ENCODE measurements at regions not wholly inside any gene's neighbourhood (a gene's known extent, or its start where the extent isn't known, plus 50 kb on each side); places are given as distances from the start of the nearest gene placed in this dataset.

DNA sequence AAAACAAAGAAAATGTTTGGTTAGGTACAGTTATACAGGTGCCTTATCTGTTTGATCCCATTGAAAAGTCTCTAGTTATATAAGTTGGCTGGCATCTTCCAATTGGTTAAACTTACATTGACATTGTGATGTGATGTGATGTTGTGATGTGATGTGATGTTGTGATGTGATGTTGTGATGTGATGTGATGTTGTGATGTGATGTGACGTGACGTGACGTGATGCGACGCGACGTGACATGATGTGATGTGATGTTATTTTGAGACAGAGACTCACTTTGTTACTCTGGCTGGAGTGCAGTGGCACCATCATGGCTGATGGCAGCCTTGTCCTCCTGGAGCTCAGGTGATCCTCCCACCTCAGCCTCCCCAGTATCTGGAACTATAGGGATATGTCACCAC is 507.6 kb downstream of the HAO1 start:
- DNase-seq = no peak

DNA sequence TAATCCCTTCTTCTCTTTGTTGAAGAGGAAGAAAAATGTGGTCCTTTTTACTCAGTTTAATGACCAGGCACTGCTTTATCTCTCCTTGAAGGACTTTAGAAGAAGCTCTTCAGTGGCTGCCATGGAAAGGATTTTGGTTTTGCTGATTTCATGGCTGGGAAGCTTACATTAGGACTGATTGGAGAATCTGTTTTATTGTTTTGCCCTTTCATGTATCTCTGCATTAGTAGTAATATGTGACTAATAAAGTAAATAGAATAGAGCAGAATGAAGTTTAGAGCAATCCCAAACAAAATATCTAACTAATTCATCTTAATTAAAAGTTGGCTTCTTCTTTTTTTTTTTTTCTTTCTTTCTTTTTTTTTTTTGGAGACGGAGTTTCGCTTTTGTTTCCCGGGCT is 502.9 kb downstream of the HAO1 start:
- no peak for DNase-seq

DNA sequence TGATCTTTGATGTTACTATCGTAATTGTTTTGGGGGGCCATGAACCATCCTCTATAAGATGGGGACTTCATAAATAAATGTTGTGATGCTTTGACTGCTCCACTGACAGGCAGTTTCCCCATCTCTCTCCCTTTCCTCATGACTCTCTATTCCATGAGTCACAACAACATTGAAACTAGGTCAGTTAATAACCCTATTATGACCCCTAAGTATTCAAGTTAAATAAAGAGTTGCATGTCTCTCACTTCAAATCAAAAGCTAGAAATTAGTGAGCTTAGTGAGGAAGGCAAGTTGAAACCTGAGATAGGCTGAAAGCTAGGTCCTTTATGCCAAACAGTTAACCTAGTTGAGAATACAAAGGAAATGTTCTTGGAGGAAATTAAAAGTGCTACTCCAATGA is 491.0 kb downstream of the HAO1 start:
- no peak for DNase-seq

DNA sequence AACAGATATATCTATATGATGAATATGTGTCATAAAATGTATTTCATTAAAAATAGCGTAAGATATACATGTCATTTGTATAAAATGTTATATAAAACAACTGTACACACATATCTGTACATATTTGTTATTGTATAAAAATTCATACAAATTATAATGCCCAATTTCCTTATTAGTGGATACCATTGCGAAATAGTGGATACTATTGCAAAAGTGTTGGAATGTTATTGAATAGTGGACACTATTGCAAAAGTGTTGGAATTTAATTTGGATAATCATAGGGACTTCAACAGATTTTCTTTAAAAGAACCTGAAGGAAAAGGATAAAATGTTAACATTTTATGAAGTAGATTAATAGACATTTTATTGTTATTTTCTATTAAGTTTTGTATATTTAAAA is 487.4 kb downstream of the HAO1 start:
- no peak for DNase-seq

DNA sequence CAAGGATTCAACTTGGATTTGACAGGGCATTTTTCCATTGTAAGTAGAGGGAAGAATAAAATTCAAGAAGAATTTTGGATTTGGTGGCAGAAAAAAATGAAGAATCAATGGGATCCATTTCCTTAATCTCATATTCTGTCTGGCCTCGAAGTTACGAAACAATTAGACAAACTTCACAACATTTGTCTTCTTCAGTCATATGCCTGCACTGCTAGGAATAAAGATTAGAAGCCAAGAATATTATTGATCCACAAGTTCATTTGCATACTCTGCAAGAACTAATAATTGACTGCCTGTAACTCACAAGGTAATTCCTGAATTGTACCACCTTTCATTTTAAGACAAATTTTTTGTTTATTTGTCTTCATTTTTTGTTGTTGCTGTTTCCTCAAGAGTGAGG is 486.2 kb downstream of the HAO1 start:
- no peak for DNase-seq

DNA sequence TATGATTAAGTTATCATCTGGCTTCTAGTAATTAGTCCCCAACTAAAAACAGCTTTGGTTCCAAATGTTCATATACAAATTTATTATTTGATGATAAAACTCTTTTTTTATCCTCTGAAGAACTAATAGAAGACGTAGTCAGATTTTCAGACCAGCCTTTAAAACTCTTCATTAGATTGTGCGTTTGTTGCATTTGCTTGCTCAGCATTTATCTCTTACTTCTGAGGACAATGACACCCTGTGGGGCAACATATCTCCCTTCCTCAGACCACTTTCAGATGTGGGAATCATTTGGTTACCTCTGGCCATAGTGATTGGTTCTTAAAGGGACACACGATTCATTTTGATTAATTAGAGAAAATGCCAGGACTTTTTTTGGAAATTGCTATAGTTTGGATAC is 481.8 kb downstream of the HAO1 start:
- no peak for DNase-seq

DNA sequence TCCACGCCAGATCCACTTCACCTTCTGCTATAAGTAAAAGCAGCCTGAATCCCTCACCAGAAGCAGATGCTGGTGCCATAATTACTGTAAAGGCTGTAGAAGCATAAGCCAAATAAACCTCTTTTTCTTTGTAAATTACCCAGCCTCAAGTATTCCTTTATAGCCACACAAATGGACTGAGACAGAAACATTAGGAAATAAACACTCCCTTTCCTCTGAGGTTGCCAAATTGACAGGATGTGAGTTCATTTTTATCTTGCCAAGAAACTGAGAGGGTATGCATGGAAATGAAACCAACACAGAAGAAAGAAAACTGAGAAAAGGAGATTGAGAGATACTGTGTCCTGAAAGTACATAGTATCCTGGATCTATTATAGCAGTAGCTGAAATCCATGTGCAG is 481.2 kb downstream of the HAO1 start:
- DNase-seq = no peak

DNA sequence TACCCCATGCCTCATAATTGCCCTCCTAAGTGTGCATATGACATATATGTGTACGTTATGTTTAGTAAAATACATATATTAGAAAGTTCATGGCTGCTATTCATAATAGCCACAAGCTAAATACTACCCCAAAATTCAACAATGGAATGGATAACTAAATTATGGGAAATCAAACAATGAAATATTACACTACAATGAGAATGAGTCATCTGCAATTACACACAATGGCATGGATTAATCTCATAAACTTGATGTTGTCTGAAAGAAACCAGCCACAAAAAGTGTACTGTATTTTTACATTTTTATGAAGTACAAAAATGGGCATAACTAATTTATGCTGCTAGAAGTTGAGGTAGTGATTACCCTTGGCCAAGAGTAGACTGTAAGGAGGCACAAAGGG is 477.0 kb downstream of the HAO1 start:
- DNase-seq = no peak

DNA sequence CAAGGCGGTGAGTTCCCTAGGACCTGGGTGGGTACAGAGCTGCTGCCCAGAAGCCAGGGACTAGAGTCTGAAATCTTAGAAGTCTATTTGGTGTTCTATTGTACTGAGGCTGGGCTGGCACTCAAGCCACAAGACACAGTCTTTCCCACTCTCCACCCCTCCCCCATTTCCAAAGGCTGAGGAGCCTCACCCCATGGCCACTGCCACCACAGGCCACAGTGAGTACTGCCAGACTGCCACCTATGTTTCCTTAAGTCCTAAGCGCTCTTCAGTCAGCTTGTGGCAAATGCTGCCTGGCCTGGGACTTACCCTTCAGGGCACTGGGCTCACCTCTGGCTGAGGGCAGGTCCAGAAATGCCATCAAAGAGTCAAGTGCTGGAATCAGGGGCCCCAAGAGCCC is 469.3 kb downstream of the HAO1 start:
- DNase-seq = no peak

DNA sequence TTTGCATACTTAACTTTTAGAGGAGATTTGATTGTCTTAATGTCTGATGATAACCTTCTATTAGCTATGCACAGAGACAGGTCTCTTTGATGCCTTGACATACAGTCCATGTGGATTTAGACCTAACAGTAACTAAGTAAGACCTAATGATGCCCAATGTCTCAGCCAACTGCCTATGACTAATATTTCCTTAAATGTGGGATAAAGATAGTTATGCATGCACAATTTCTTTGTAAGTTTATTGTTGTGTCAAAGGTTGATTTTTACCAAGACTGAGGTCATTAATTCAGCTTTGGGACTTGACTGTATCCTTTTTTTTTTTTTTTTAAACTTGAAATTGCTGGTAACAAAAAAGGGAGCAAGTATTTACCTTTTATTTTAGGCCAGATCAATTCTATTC is 450.0 kb downstream of the HAO1 start:
- no peak for DNase-seq

DNA sequence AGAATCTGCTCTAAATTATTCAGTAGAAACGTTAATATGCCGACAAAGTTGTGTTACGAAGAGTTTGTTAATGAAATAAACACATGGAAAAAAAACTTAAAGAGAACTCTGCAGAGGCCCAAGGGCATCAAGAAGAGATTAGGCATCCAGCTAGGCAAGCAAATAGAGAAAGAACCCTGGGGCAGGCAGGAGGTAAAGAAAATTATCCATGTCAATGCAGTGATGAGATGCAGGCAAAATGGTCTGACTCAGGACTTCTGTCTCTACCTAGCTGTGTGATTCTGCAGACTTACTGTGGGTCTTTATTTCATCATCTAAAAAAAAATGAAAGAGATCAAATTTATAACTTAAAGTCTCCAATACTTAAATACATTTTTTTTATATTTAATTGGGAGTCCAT is 448.0 kb downstream of the HAO1 start:
- no peak for DNase-seq

DNA sequence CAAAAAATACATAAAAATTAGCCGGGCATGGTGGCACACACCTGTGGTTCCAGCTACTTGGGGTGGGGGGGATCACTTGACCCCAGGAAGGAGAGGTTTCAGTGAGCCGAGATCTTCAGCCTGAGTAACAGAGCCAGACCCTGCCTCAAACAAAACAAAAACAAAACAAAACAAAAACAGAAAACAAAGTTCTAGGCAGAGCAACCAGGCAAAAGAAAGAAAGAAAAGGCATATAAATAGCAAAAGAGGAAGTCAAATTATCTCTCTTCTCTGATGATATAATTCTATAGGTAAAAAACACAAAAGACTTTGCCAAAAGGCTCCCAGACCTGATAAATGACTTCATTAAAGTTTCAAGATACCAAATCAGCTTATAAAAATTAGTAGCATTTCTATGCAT is 446.9 kb downstream of the HAO1 start:
- no peak for DNase-seq

DNA sequence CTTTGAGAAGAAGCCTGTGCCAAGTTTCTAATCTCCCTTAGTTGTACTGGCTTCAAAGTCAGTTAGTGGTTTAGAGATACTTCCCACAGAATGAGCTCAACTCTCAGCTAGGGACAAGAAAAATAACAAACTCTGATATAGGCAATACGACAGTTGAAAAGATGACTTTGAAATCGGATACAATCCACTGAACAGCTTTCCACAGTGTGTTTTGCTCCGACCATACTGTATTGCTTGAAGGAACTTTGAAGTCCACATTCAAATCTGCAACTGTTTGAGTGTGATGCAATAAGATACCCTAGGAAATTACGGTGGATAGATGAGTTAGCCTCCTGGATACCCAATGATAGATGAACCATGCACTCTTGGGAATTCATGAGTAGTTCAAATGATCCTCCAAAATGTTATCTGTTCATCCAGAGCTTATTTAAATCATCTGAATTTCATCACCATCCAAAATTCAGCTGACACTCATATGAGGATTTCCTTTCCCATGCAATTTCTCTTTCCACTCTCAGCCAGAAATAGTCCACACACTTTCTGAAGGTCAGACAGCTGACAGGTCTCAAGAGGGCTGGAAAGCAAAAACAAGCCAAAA is 443.8 kb downstream of the HAO1 start:
- DNase-seq = no peak

DNA sequence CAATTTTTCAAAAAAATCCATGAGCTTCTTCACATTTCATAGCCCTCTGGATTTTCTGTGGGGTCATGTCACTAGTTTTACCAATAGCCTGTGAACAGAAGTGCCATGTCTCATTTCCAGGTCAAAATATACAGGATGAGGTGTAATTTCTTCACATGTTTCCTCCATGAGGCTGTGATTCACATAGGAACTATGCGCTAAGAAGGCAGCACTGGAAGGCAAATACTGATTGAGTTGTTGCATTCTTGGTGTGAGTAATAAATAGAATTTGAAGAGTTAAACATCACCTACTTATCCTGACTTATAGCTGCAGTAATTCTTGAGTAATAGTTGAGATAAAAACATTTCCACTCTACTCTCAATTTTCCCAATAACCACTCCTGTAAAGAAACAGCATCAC is 442.3 kb downstream of the HAO1 start:
- DNase-seq = no peak

DNA sequence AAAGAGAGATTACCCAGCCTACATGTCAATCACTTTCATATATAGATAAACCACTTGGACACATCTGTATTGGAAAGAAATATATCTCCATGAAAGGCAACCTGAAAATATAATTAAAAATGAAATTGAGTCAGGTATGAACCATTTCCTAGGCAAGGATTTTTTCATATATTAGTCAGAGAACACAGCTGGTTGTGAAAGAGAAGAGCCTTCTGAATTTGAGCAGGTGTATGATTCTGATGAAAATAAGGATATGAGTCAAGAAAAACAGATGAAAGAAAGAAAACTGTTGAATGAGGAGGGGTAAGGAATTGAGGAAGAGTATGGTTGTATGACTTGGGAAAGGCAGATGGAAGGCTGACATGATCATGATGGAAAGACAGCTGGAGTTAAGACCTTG is 441.1 kb downstream of the HAO1 start:
- no peak for DNase-seq

DNA sequence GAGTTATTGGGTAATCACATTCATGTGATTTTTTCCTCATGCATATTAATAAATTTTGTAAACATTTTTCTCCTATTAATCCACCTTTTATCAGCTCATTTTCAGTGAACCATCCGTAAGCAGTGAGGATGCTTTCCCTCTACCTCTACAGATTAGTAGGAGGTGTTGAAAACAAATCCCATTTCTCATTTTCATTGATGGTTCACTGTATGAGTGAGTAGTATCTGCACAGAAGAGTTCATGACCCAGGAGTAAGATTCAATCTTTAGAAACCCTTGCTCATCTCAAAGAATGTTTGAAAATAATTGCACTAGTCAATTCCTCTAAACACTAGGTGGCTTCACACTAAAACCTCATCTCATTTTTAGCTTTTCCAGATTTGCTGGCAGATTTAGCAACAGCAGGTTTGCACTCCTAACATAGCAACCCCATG is 440.0 kb downstream of the HAO1 start:
- DNase-seq = no peak

DNA sequence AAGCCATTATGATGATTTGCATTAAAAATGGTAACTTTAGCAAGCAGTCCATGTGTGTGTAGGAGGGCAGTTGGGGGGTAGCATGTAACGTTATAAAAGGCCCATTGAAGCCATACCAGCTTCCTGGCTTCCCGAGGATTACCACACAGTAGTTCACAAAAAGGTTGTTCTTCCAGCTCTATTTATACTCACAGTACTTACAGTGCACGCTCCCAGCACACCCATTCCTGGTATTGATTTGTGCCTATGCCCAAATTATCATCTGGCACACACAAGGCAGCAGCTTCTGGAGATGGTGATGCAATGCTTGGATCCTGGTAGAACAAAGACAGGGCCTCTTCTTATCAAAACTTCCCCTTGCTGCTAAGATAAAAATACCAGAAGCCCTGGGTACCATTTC is 436.8 kb downstream of the HAO1 start:
- DNase-seq = no peak

DNA sequence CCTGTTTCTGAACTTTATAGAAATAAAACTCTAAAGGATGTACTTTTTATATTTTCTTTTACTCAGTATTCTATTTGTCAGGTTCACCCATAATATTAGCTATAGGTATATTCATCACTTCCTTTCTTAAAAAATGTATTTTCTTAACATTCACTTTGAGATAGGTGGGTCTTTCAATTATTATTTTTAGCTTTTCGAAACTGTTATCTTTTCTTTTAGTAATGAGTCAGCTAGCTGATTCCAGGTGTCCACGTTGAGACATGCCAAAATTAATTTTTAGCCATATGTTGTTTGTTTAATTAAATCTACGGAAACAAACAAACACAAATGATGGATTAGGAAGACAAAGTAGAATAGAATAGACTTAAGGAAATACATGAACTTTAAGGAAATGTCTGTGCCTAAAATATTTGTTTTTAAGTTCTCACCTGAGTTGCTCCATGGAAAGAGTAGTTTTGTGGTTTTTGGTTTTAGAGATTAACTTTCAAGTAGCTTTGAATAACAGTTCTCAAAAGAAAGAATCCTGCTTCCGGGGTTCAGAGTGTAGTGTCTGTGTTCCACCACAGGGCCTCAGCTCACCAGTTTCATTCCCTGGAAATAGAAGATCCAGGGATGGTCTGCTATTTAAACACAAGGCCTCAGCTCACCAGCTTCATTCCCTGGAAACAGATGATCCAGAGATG is 435.0 kb downstream of the HAO1 start:
- no peak for DNase-seq

DNA sequence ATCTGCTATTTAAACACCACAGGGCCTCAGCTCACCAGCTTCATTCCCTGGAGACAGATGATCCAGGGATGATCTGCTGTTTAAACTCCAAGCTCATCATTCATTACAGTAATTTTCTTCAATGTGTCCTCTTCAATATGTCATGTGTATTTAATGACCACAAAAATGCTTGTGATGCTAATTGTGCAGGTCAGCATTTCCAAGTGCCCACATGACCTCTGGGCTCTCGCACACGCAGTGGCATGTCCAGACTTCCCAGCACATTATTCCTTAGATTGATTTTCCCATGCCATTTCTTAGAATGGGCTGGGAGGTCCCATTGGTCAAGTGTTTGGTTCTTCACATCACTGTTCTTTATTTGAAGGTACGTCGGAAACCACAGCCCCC is 434.4 kb downstream of the HAO1 start:
- DNase-seq = no peak

DNA sequence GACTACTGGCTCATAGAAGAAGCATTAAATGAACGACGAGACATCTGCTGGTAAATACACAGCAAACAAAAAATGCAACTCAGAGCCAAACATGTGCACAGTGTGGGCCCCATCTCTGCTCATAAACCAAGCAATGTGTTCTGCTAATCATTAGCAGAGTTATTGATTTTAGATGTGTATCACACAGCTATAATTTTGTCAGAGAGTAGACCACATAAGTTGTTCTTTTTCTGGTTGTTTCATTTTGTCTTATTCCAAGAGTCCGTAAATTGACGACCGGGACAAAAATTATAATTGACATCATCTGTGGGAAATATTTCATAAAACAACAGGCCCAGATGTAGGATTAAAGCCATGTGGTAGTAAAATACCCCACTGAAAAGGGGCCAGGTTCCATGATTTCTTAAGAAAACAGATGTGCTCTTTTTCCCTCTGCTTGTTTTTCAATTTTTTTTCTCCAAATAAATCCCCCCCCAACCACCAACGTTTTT is 423.6 kb downstream of the HAO1 start:
- DNase-seq = no peak

DNA sequence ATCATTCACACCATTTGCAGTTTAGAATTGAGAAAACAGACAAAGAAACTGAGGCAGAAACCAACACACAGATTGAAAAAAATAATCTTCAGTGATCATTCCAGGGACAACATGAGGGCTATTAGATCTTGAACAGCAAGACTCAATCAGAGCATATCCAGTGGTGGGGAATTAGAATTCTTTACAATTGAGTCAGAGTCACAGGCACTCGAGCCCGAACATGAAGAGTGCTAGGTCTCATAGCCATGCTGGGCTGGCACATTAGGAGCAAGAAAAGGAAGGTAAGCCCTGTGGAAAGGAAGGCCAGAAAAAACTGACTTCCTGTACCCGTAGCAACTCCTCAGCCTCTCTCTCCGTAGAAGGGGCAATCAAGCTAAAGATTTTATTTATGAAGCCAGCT is 419.9 kb downstream of the HAO1 start:
- DNase-seq = no peak

DNA sequence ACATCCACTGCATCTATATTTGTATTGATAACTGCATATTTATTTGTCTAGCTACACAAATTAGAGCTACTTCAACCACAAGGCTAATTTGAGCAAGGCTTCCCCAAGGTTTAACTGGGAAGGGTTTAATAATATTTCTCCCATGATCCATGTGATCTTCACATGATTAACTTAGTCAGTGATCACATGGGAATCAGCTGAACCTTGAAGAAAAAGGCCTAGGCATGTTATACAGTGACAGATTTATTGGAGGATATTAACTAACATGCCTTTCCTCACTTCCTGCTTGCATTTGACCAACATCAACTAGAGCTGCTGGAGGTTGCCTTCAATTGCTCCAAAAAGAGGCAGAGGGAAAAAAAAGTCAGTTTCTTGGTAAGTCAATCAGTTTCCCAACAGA is 417.0 kb downstream of the HAO1 start:
- DNase-seq = no peak

DNA sequence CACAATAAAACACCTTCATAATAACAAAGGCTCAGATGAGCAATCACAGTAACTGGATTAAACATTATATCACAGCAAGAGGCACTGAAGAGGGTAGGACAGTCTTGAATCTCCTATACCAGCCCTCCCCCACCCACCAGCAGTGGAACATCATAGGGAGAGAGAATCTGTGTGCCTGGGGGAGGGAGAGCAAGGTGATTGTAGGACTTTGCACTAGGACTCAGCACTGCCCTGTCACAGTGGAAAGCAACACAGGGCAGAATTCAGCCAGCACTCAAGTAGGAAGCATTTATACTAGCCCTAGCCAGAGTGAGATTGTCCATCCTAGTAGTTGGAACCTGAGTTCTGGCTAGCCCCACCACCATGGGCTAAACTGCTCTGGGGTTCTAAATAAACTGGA is 400.2 kb downstream of the HAO1 start:
- DNase-seq = no peak

DNA sequence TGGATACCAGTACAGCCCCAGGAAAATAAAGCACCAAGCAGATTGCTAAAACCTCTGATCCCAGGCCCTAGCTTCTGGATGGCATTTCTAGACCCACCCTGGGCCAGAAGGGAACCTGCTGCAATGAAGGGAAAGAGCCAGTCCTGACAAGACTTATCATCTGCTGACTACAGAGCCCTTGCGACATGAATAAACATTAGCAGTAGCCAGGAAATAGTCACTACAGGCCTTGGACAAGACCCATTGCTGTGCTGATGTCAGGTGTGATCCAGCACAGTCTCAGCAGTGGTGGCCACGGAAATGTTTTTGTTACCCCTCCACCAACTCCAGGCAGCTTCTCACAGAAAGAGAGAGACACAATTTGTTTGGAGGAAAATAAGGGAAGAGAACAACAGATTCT is 399.3 kb downstream of the HAO1 start:
- no peak for DNase-seq

DNA sequence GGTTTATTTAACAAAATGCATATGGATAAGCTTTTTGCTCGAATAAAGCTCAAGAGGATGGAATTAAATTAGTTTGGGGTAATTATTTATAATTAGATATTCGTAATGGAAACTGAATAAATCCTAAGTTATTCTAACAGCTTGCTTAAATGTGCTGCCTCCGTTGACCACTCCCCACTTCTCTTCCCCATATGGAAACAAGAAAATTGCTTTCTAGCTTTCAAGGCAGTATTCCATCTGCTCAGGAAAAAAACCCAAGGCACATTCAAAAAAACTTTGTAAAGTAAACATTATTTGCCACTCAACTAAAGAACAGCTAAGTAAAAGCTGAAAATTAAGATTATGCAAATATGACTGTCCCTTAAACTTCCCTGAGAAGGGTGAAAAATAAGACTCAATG is 369.2 kb downstream of the HAO1 start:
- peak; percentile 61 for DNase-seq
